Upper lobe of left lung (tissue), 6 donors: ENCODE measurements at regions not wholly inside any gene's neighbourhood (a gene's known extent, or its start where the extent isn't known, plus 50 kb on each side); places are given as distances from the start of the nearest gene placed in this dataset.

ENCODE experiments used
- ATAC-seq, 2 donors: fragments of 200-7000 bp; cut with Tn5 transposase; one replicate each; pipeline ENCODE4 v1.9.1; 2022; ENCODE audit warnings: mild to moderate bottlenecking in 2 of 2, moderate library complexity in 2 of 2; ENCODE audit not compliant: low FRiP score in 2 of 2
- DNase-seq, 2 donors: peaks; one replicate each; pipeline ENCODE4 v3.0.0-alpha.2; 2019 to 2020
- H3K27ac ChIP-seq, 4 donors: fragments of 200-600 bp; sonication (generic); one replicate each; pipeline ENCODE4 v1.5.1; 2016 to 2019
- H3K27me3 ChIP-seq, 4 donors: fragments of 200-600 bp; sonication (generic); one replicate each; pipeline ENCODE4 v1.5.1; 2017 to 2019
- H3K36me3 ChIP-seq, 4 donors: fragments of 200-600 bp; sonication (generic); one replicate each; pipeline ENCODE4 v1.5.1; 2016 to 2019
- H3K4me1 ChIP-seq, 4 donors: fragments of 200-600 bp; sonication (generic); one replicate each; pipeline ENCODE4 v1.5.1; 2018 to 2019
- H3K4me3 ChIP-seq, 4 donors: fragments of 200-600 bp; sonication (generic); one replicate each; pipeline ENCODE4 v1.5.1; 2017 to 2019; ENCODE audit warnings: mild to moderate bottlenecking in 2 of 4, moderate library complexity in 1 of 4
- H3K9me3 ChIP-seq, 4 donors: fragments of 200-600 bp; sonication (generic); one replicate each; pipeline ENCODE4 v1.5.1; 2018 to 2019
- EP300 ChIP-seq, 4 donors: sonication (generic); formaldehyde crosslinking; IDR thresholded peaks; one replicate each; pipeline ENCODE4 v1.5.1; 2017; ENCODE audit warnings: antibody characterized with exemption in 4 of 4, control low read depth in 2 of 4
- POLR2A ChIP-seq, 4 donors: fragments of 450-650 bp; IDR thresholded peaks; one replicate each; pipeline ENCODE4 v1.5.1; 2016 to 2017; ENCODE audit warnings: antibody characterized with exemption in 4 of 4, mild to moderate bottlenecking in 2 of 4
- POLR2AphosphoS5 ChIP-seq, 2 donors: sonication (generic); formaldehyde crosslinking; IDR thresholded peaks; one replicate each; pipeline ENCODE4 v1.5.1; 2017; ENCODE audit warnings: antibody characterized with exemption in 2 of 2
- WGBS, 2 donors: methylation state at CpG; one replicate each; pipeline ENCODE4 v1.1.5; 2017 to 2018; 5-methylcytosine and 5-hydroxymethylcytosine counted together
- TF ChIP-seq, protein P1 (sequence below), 6 experiments: fragments of 450-650 bp in 4 of 6; fragments of 200-600 bp in 2 of 6; sonication (generic) in 2 of 6; IDR thresholded peaks; one replicate each; pipeline ENCODE4 v1.5.1; 2016 to 2019; ENCODE audit warnings: antibody characterized with exemption in 6 of 6
- donor health status: DM: no; HTN: no; CAD: no; lungs with moderate emphysema.
- donor health status: DM: no; HTN: yes; CAD: no; lungs with severe emphysema.

DNA sequence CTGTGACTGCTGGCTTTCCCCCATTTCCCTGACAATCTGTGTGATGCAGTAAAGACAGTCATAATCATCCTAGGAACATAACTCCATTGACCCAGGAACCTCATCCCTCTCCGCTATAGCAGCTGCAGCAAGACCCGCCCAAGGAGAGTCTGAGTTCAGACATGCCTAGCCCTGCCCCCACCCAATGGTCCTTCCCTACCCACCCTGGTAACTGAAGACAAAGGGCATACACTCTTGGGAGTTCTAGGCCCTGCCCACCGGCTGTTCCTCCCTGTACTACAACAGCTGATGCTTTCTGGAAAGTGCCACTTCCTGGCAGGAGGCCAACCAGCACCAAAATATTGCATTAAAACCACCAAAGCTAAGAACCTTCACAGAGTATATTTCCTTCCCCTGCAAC, 1035.6 kb downstream of the C4orf33 start:
- WGBS, 2 donors = 81% methylated on average over 3 of the region's 3 CpGs; no CpG with 5 or more reads in 1 of the 2 donors
- DNase-seq (no peak), ATAC-seq (no peak)
- no peaks in the 10 kb centered on the region for H3K4me1 ChIP-seq
- no peaks in the 10 kb centered on the region for H3K27me3 ChIP-seq
- H3K27ac ChIP-seq = no peak overlapping the region
- H3K36me3 ChIP-seq = no peaks in the 10 kb centered on the region
- TF ChIP-seq EP300 (IDR thresholded peaks at IDR 0.05) (no peak), POLR2A (IDR thresholded peaks at IDR 0.05) (no peak), POLR2AphosphoS5 (IDR thresholded peaks at IDR 0.05) (no peak)
- TF ChIP-seq, protein P1, sequence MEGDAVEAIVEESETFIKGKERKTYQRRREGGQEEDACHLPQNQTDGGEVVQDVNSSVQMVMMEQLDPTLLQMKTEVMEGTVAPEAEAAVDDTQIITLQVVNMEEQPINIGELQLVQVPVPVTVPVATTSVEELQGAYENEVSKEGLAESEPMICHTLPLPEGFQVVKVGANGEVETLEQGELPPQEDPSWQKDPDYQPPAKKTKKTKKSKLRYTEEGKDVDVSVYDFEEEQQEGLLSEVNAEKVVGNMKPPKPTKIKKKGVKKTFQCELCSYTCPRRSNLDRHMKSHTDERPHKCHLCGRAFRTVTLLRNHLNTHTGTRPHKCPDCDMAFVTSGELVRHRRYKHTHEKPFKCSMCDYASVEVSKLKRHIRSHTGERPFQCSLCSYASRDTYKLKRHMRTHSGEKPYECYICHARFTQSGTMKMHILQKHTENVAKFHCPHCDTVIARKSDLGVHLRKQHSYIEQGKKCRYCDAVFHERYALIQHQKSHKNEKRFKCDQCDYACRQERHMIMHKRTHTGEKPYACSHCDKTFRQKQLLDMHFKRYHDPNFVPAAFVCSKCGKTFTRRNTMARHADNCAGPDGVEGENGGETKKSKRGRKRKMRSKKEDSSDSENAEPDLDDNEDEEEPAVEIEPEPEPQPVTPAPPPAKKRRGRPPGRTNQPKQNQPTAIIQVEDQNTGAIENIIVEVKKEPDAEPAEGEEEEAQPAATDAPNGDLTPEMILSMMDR (IDR thresholded peaks at IDR 0.05) = no peak
- no peak overlapping the region for H3K4me3 ChIP-seq
- H3K9me3 ChIP-seq = no peaks in the 10 kb centered on the region

DNA sequence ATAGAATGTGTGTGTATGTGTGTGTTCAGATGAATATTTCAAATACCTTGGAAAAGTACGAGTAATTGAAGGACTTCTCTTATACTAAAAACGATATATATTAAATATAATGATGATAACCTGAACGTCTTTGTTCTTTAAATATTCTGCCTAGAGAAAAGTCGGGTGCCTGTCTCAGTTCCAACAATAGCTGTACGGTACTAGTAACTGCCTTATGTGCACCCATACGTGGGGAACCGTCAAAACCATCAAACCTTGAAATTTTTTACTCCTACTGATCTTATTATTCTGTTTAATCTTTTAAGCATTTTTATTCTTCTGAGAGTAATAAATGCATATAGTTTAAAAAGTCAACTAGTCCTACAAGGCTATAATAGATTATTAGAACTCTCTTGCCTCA, 1045.7 kb downstream of the C4orf33 start:
- DNase-seq = no peak
- whole genome bisulfite sequencing, 2 donors = 74 to 83% methylated on average over 7 of the region's 7 CpGs

DNA sequence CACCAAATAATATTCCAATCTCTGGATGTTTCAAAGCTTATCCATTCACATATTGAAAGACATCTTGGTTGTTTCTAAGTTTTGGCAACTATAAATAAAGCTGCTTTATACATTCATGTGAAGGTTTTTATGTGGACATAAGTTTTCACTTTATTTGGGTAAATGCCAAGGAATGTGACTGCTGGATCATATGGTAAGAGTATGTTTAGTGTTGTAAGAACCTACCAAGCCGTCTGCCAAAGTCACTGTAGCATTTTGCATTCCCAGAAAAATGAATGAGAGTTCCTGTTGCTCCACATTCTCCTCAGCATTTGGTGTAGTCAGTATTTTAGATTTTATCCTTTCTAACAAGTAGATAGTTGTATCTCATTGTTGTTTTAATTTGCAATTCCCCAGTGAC, 1047.7 kb downstream of the C4orf33 start:
- ATAC-seq = no peak
- DNase-seq = no peak
- 61 to 76% methylated on average over 1 of the region's 1 CpG for WGBS, 2 donors

More for the DNA sequence above, 1045.7 kb downstream of the C4orf33 start:
- no peaks in the 10 kb centered on the region for H3K36me3 ChIP-seq
- ATAC-seq = no peak
- no peaks in the 10 kb centered on the region for H3K9me3 ChIP-seq
- H3K4me3 ChIP-seq = no peak overlapping the region
- H3K4me1 ChIP-seq = no peaks in the 10 kb centered on the region
- no peak for TF ChIP-seq EP300 (IDR thresholded peaks at IDR 0.05)
- TF ChIP-seq, protein P1 (IDR thresholded peaks at IDR 0.05) = no peak
- TF ChIP-seq POLR2AphosphoS5 (IDR thresholded peaks at IDR 0.05) = no peak
- no peak for TF ChIP-seq POLR2A (IDR thresholded peaks at IDR 0.05)
- H3K27ac ChIP-seq = no peak overlapping the region
- H3K27me3 ChIP-seq = no peaks in the 10 kb centered on the region

DNA sequence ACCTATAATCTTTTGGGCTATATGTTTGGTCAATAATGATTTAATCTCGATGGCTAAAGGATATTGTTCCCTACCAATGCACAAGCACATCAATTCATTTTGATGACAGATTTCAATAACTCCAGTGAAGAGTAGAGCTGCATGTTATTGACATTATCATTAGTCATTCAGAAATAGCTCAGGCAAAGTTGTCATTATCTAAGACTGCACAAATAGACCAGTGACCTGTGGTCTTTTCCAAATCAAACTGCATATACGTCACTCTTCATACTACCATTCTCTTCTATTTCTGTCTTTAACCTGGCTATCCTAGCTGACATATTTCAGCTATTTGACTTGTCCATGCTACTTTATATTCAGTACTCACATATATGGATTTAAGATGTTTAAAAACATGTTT, 1050.8 kb downstream of the C4orf33 start:
- H3K36me3 ChIP-seq = no peaks in the 10 kb centered on the region
- H3K27ac ChIP-seq = no peak overlapping the region
- TF ChIP-seq POLR2A (IDR thresholded peaks at IDR 0.05) = no peak
- no peak for TF ChIP-seq EP300 (IDR thresholded peaks at IDR 0.05)
- TF ChIP-seq, protein P1 (IDR thresholded peaks at IDR 0.05) = no peak
- no peak for ATAC-seq
- WGBS, 2 donors = 84 to 92% methylated on average over 2 of the region's 2 CpGs
- H3K9me3 ChIP-seq = no peaks in the 10 kb centered on the region
- no peak for DNase-seq
- H3K27me3 ChIP-seq = no peaks in the 10 kb centered on the region
- H3K4me1 ChIP-seq = no peaks in the 10 kb centered on the region
- no peak overlapping the region for H3K4me3 ChIP-seq

More for the DNA sequence above, 1047.7 kb downstream of the C4orf33 start:
- no peaks in the 10 kb centered on the region for H3K36me3 ChIP-seq
- H3K4me1 ChIP-seq = no peaks in the 10 kb centered on the region
- H3K4me3 ChIP-seq = no peak overlapping the region
- TF ChIP-seq POLR2AphosphoS5 (IDR thresholded peaks at IDR 0.05) (no peak), EP300 (IDR thresholded peaks at IDR 0.05) (no peak), POLR2A (IDR thresholded peaks at IDR 0.05) (no peak)
- TF ChIP-seq, protein P1 (IDR thresholded peaks at IDR 0.05) = no peak
- H3K27me3 ChIP-seq = no peaks in the 10 kb centered on the region
- no peak overlapping the region for H3K27ac ChIP-seq
- no peaks in the 10 kb centered on the region for H3K9me3 ChIP-seq

DNA sequence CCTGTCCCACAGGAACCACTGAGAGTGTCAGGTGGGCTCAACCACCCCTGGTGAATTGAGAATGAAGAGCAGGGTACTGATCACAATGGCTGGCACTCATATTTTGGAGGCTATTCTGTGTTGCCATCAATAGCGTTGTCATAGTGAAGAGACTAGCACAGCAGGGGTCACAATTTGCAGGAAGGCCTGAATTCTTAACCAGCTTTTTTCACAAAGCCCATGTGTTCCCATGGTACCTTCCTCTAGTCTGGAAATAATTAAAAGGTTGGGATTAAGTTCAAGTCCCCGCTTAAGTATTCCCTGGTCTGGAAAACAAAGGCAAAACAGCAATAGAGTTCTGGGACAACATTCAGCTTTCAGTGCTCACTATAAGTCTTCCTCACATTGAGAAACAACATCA, 1051.7 kb downstream of the C4orf33 start:
- no peak overlapping the region for H3K4me3 ChIP-seq
- no peaks in the 10 kb centered on the region for H3K36me3 ChIP-seq
- no peaks in the 10 kb centered on the region for H3K4me1 ChIP-seq
- H3K27ac ChIP-seq = no peak overlapping the region
- H3K9me3 ChIP-seq = no peaks in the 10 kb centered on the region
- 90 to 95% methylated on average over 2 of the region's 2 CpGs for WGBS, 2 donors
- ATAC-seq = no peak
- no peaks in the 10 kb centered on the region for H3K27me3 ChIP-seq
- no peak for DNase-seq
- no peak for TF ChIP-seq EP300 (IDR thresholded peaks at IDR 0.05)
- TF ChIP-seq POLR2A (IDR thresholded peaks at IDR 0.05) = no peak
- TF ChIP-seq, protein P1 (IDR thresholded peaks at IDR 0.05) = no peak
- no peak for TF ChIP-seq POLR2AphosphoS5 (IDR thresholded peaks at IDR 0.05)
